Prostate gland (tissue), 2 donors: ENCODE measurements at regions not wholly inside any gene's neighbourhood (a gene's known extent, or its start where the extent isn't known, plus 50 kb on each side); places are given as distances from the start of the nearest gene placed in this dataset.

Experiments used
- DNase-seq: peaks from one replicate; pipeline ENCODE4 v3.0.0-alpha.2; 2019; ENCODE audit warnings: low spot score
- H3K27ac ChIP-seq, 2 donors: fragments of 200-600 bp; sonication (generic); 2 replicates each; pipeline ENCODE4 v1.5.1; 2017 to 2019
- H3K27me3 ChIP-seq: fragments of 200-600 bp; sonication (generic); replicated peaks from 2 replicates; pipeline ENCODE4 v1.5.1; 2019; ENCODE audit not compliant: insufficient read depth
- H3K36me3 ChIP-seq, 2 donors: fragments of 200-600 bp; sonication (generic); 1 replicate in 1 of 2; 2 replicates in 1 of 2; pipeline versions ENCODE4 v1.5.1 to v1.8.1; 2017 to 2019
- H3K4me1 ChIP-seq: fragments of 200-600 bp; sonication (generic); replicated peaks from 2 replicates; pipeline ENCODE4 v1.5.1; 2019
- H3K4me3 ChIP-seq, 2 donors: fragments of 200-600 bp; sonication (generic); 2 replicates each; pipeline ENCODE4 v1.5.1; 2017 to 2019
- H3K9me3 ChIP-seq: fragments of 200-600 bp; sonication (generic); 2 replicates; pipeline ENCODE4 v1.5.1; 2017
- CTCF ChIP-seq, 4 experiments: fragments of 200-600 bp in 2 of 4; fragments of 450-650 bp in 2 of 4; sonication (generic) in 2 of 4; IDR thresholded peaks; 1 replicate in 3 of 4; 2 replicates in 1 of 4; pipeline ENCODE4 v1.5.1; 2016 to 2019; ENCODE audit warnings: antibody characterized with exemption in 4 of 4, mild to moderate bottlenecking in 2 of 4, moderate library complexity in 2 of 4
- POLR2A ChIP-seq: fragments of 450-650 bp; IDR thresholded peaks from one replicate; pipeline ENCODE4 v1.6.1; 2016; ENCODE audit warnings: antibody characterized with exemption, mild to moderate bottlenecking
- POLR2AphosphoS5 ChIP-seq: sonication (generic); formaldehyde crosslinking; IDR thresholded peaks from one replicate; pipeline ENCODE4 v1.6.1; 2017; ENCODE audit warnings: antibody characterized with exemption
- WGBS: methylation state at CpG from one replicate; pipeline ENCODE4 v1.1.5; 2018; 5-methylcytosine and 5-hydroxymethylcytosine counted together
- intact Hi-C: fragments of 100-400 bp; cut with DNase I; formaldehyde crosslinking; loops from one replicate; pipeline ENCODE4 v1.14.2; 2022

GRCh38 chr4:27830251-27830650, 969.6 kb downstream of the STIM2 start:
- H3K27me3 ChIP-seq: no peaks in the 10 kb centered on the region
- H3K36me3 ChIP-seq: no peaks in the 10 kb centered on the region
- intact Hi-C loops: no loop called here
- no peak overlapping the region for H3K27ac ChIP-seq
- H3K9me3 ChIP-seq: no peaks in the 10 kb centered on the region
- no peak overlapping the region for H3K4me3 ChIP-seq
- no peak for TF ChIP-seq POLR2A
- no peak for TF ChIP-seq POLR2AphosphoS5
- TF ChIP-seq CTCF (IDR thresholded peaks at IDR 0.05): no peak
- WGBS: 61% methylated on average over 3 of the region's 3 CpGs
- no peaks in the 10 kb centered on the region for H3K4me1 ChIP-seq
- DNase-seq: no peak

GRCh38 chr4:27835851-27836250, 975.2 kb downstream of the STIM2 start:
- Histone ChIP-seq H3K27me3 (no peaks in the 10 kb centered on the region), H3K36me3 (no peaks in the 10 kb centered on the region), H3K4me1 (no peaks in the 10 kb centered on the region), H3K27ac (no peak overlapping the region), H3K9me3 (no peaks in the 10 kb centered on the region), H3K4me3 (no peak overlapping the region)
- intact Hi-C loops: no loop called here
- TF ChIP-seq POLR2A (no peak), POLR2AphosphoS5 (no peak), CTCF (IDR thresholded peaks at IDR 0.05) (no peak)
- DNase-seq: no peak
- WGBS: 90% methylated on average over 1 of the region's 1 CpG

GRCh38 chr4:27836523-27836922, 975.9 kb downstream of the STIM2 start:
- Histone ChIP-seq H3K4me3 (no peak overlapping the region), H3K36me3 (no peaks in the 10 kb centered on the region), H3K27ac (no peak overlapping the region), H3K9me3 (no peaks in the 10 kb centered on the region), H3K4me1 (no peaks in the 10 kb centered on the region), H3K27me3 (no peaks in the 10 kb centered on the region)
- WGBS: 97% methylated on average over 4 of the region's 4 CpGs
- TF ChIP-seq POLR2A: no peak
- TF ChIP-seq CTCF (IDR thresholded peaks at IDR 0.05): no peak
- TF ChIP-seq POLR2AphosphoS5: no peak
- no peak for DNase-seq
- intact Hi-C loops: no loop called here

- no peaks in the 10 kb centered on the region for H3K9me3 ChIP-seq
- no peaks in the 10 kb centered on the region for H3K27me3 ChIP-seq
- TF ChIP-seq CTCF (IDR thresholded peaks at IDR 0.05) (no peak), POLR2A (no peak), POLR2AphosphoS5 (no peak)
- no peaks in the 10 kb centered on the region for H3K4me1 ChIP-seq
- intact Hi-C loops: no loop called here
- no peaks in the 10 kb centered on the region for H3K36me3 ChIP-seq
- H3K4me3 ChIP-seq: no peak overlapping the region
- no peak overlapping the region for H3K27ac ChIP-seq
- DNase-seq: no peak
Observed at GRCh38 chr4:27843776-27844175, 983.1 kb downstream of the STIM2 start.

GRCh38 chr4:27844376-27844775, 983.7 kb downstream of the STIM2 start:
- Histone ChIP-seq H3K36me3 (no peaks in the 10 kb centered on the region), H3K9me3 (no peaks in the 10 kb centered on the region), H3K4me1 (no peaks in the 10 kb centered on the region), H3K27ac (no peak overlapping the region), H3K27me3 (no peaks in the 10 kb centered on the region), H3K4me3 (no peak overlapping the region)
- TF ChIP-seq CTCF (IDR thresholded peaks at IDR 0.05): no peak
- TF ChIP-seq POLR2AphosphoS5: no peak
- TF ChIP-seq POLR2A: no peak
- WGBS: 93% methylated on average over 2 of the region's 2 CpGs
- intact Hi-C loops: no loop called here
- no peak for DNase-seq
